ENCODE measurements at regions not wholly inside any gene's neighbourhood (a gene's known extent, or its start where the extent isn't known, plus 50 kb on each side); places are given as distances from the start of the nearest gene placed in this dataset.

- CTCF ChIA-PET = no interaction called here
Observed at GRCh38 chr11:119856681-119857485, 127.9 kb upstream of the NECTIN1 start.

More at GRCh38 chr11:119856681-119857485, 127.9 kb upstream of the NECTIN1 start:
- POLR2A ChIA-PET = interaction anchor here (0.5 to 0.6 kb wide), 2 partner anchors 1157 to 1548 kb away, joined by 3 to 4 read pairs; no protein-coding TSS in a partner anchor
- DNase-seq (ENCODE audit: low read depth, low spot score) = no peak
- no peak overlapping the region for H3K4me2 ChIP-seq (ENCODE audit: control insufficient read depth, insufficient read depth)
- SMC1A ChIA-PET (ENCODE audit: uncharacterized antibody, unreplicated experiment) = interaction anchor here (0.7 kb wide), 1 partner anchor 511 kb away, joined by 3 read pairs; no protein-coding TSS in a partner anchor
- TF ChIP-seq NKRF (conservative IDR thresholded peaks at IDR 0.05) (no peak), MEF2A (IDR thresholded peaks at IDR 0.05; ENCODE audit: insufficient read depth, low read depth, low read length) (no peak), MTA2 (IDR thresholded peaks at IDR 0.05; ENCODE audit: low read depth) (no peak), HCFC1 (IDR thresholded peaks at IDR 0.05; ENCODE audit: low read length) (no peak), SIN3A (IDR thresholded peaks at IDR 0.05; ENCODE audit: low read depth, low read length) (no peak)
- no peaks in the 10 kb centered on the region for H4K20me1 ChIP-seq (ENCODE audit: control insufficient read depth, insufficient read depth)
- intact Hi-C loops (cut with micrococcal nuclease; ENCODE audit: unreplicated experiment) (loop anchor here (10.0 kb wide), 1 partner anchor 58 kb away; no protein-coding TSS in a partner anchor), in situ Hi-C loops (cut with MboI) (no loop called here)
- H3K9me3 ChIP-seq (replicated peaks; ENCODE audit: control insufficient read depth, insufficient read depth, low read length) = no peaks in the 10 kb centered on the region
- H3K36me3 ChIP-seq (ENCODE audit: control insufficient read depth in 2 of 2, insufficient read depth in 2 of 2, low read length in 1 of 2) = no peaks in the 10 kb centered on the region
- no peak overlapping the region for H3K4me3 ChIP-seq
- WGBS (ENCODE audit: insufficient coverage, insufficient replicate concordance, low lambda C conversion rate, missing lambda C conversion rate) = 21% methylated on average over 10 of the region's 10 CpGs
- RAD21 ChIA-PET (ENCODE audit: unreplicated experiment) = no interaction called here
- H2AFZ ChIP-seq (ENCODE audit: control insufficient read depth, low read depth, low read length) = no peak overlapping the region
- H3K27me3 ChIP-seq (replicated peaks in 1 of 2; ENCODE audit: control insufficient read depth in 2 of 2, insufficient read depth in 2 of 2, low read length in 1 of 2) = peaks cover 2 to 6% of the 10 kb centered on the region in 2 experiments; a peak in 3 of 4 replicates
- H3K79me2 ChIP-seq (ENCODE audit: control insufficient read depth, insufficient read depth, low read length) = no peaks in the 10 kb centered on the region
- no peaks in the 10 kb centered on the region for H3K4me1 ChIP-seq (ENCODE audit: control insufficient read depth, insufficient read depth, low read length)
- FAIRE-seq = no peak
- H3K9ac ChIP-seq (ENCODE audit: control insufficient read depth, insufficient read depth, low read length) = no peak overlapping the region
- no peak overlapping the region for H3K27ac ChIP-seq (ENCODE audit: control insufficient read depth, insufficient read depth)
- no peak for ATAC-seq
- BruUV-seq (replicated peaks) = no TSS peak
